B cell (primary cell): ENCODE measurements at regions not wholly inside any gene's neighbourhood (a gene's known extent, or its start where the extent isn't known, plus 50 kb on each side); places are given as distances from the start of the nearest gene placed in this dataset.

Experiments
- ATAC-seq: fragments of 200-7000 bp; cut with Tn5 transposase; one replicate; pipeline ENCODE4 v1.10.0; 2021; ENCODE audit warnings: low read depth, mild to moderate bottlenecking, moderate number of reproducible peaks, moderate library complexity
- CTCF ChIA-PET: fragments of 350-600 bp; sonication (Branson Sonifier 250); formaldehyde crosslinking; loops from one replicate; lab custom pipeline; 2021; ENCODE audit warnings: antibody characterized with exemption, inconsistent platforms; lab: Charles Lee
- POLR2A ChIA-PET: fragments of 350-600 bp; sonication (Branson Sonifier 250); formaldehyde crosslinking; loops from one replicate; lab custom pipeline; 2021; ENCODE audit warnings: antibody characterized with exemption; lab: Charles Lee
- DNase-seq: peaks from one replicate; pipeline ENCODE4 v3.0.0; 2013
- H2AFZ ChIP-seq: 2 replicates; pipeline ENCODE4 v1.6.1; 2012; ENCODE audit warnings: mild to moderate bottlenecking, low read depth, low read length; ENCODE audit not compliant: insufficient read depth, poor library complexity, severe bottlenecking
- H3K27ac ChIP-seq, 2 donors: 1 replicate in 1 of 2; 2 replicates in 1 of 2; pipeline ENCODE4 v1.5.1; 2012 to 2013; ENCODE audit warnings: low read length in 2 of 2, mild to moderate bottlenecking in 2 of 2, moderate library complexity in 1 of 2
- H3K27me3 ChIP-seq, 4 experiments: fragments of 200-600 bp in 1 of 4; sonication (generic) in 1 of 4; replicated peaks in 1 of 4; 1 replicate in 2 of 4; 2 replicates in 2 of 4; pipeline versions ENCODE4 v1.6.1 to v1.7.0; 2013 to 2016; ENCODE audit warnings: low read length in 3 of 4, mild to moderate bottlenecking in 2 of 4, mixed read lengths in 1 of 4, moderate library complexity in 1 of 4; ENCODE audit not compliant: insufficient read depth in 4 of 4, control insufficient read depth in 3 of 4; ENCODE audit errors: control extremely low read depth in 1 of 4
- H3K36me3 ChIP-seq, 2 experiments: replicated peaks in 1 of 2; 1 replicate in 1 of 2; 2 replicates in 1 of 2; pipeline versions ENCODE4 v1.6.1 to v1.7.1; 2013; ENCODE audit warnings: low read length in 1 of 2; ENCODE audit not compliant: insufficient read depth in 2 of 2, control insufficient read depth in 1 of 2; ENCODE audit errors: control extremely low read depth in 1 of 2, extremely low read depth in 1 of 2
- H3K4me1 ChIP-seq, 2 donors: fragments of 200-600 bp in 1 of 2; sonication (generic) in 1 of 2; 1 replicate in 1 of 2; 2 replicates in 1 of 2; pipeline versions ENCODE4 v1.5.1 to v1.6.1; 2013 to 2017; ENCODE audit warnings: low read length in 2 of 2; ENCODE audit not compliant: control insufficient read depth in 2 of 2, insufficient read depth in 2 of 2
- H3K4me2 ChIP-seq: replicated peaks from 2 replicates; pipeline ENCODE3; 2012; ENCODE audit warnings: mild to moderate bottlenecking, low read depth, low read length; ENCODE audit not compliant: poor library complexity, severe bottlenecking
- H3K4me3 ChIP-seq, 5 experiments: fragments of 200-600 bp in 1 of 5; sonication (generic) in 1 of 5; 1 replicate in 3 of 5; 2 replicates in 2 of 5; pipeline versions ENCODE4 v1.5.1 to v1.7.0; 2011 to 2016; ENCODE audit warnings: low read length in 4 of 5, mild to moderate bottlenecking in 4 of 5, low read depth in 2 of 5, control low read depth in 1 of 5, moderate library complexity in 1 of 5; ENCODE audit not compliant: insufficient read depth in 1 of 5; ENCODE audit errors: control extremely low read depth in 1 of 5, extremely low read depth in 1 of 5
- H3K79me2 ChIP-seq: fragments of 200-600 bp; sonication (generic); one replicate; pipeline ENCODE4 v1.6.0; 2016; ENCODE audit warnings: low read length; ENCODE audit not compliant: control insufficient read depth, insufficient read depth
- H3K9ac ChIP-seq: fragments of 200-600 bp; sonication (generic); 2 replicates; pipeline ENCODE4 v1.6.1; 2017; ENCODE audit warnings: mild to moderate bottlenecking, low read length, moderate library complexity
- H3K9me3 ChIP-seq, 3 donors: one replicate each; pipeline versions ENCODE4 v1.6.1 to v1.7.1; 2013; ENCODE audit warnings: low read length in 2 of 3; ENCODE audit not compliant: control insufficient read depth in 2 of 3, insufficient read depth in 1 of 3; ENCODE audit errors: control extremely low read depth in 1 of 3
- H4K20me1 ChIP-seq: 2 replicates; pipeline ENCODE4 v1.6.0; 2012; ENCODE audit warnings: mild to moderate bottlenecking, low read length; ENCODE audit not compliant: insufficient read depth, control insufficient read depth, poor library complexity, severe bottlenecking
- H3K27ac Mint-ChIP-seq: one replicate; pipeline ENCODE4 v1.8.0; 2021; ENCODE audit warnings: mixed read lengths
- H3K27me3 Mint-ChIP-seq: one replicate; pipeline ENCODE4 v1.8.0; 2021; ENCODE audit warnings: mixed read lengths
- H3K4me1 Mint-ChIP-seq: one replicate; pipeline ENCODE4 v1.8.0; 2021; ENCODE audit warnings: mixed read lengths
- H3K4me3 Mint-ChIP-seq: one replicate; pipeline ENCODE4 v1.8.0; 2021; ENCODE audit warnings: mixed read lengths
- H3K9me3 Mint-ChIP-seq: one replicate; pipeline ENCODE4 v1.8.0; 2022; ENCODE audit warnings: mixed read lengths; ENCODE audit not compliant: insufficient read depth
- CTCF ChIP-seq: fragments of 200-600 bp; IDR thresholded peaks from one replicate; pipeline ENCODE4 v1.8.0; 2022; ENCODE audit warnings: antibody characterized with exemption, mild to moderate bottlenecking
- EZH2 ChIP-seq: IDR thresholded peaks from 2 replicates; pipeline ENCODE4 v1.6.1; 2012; ENCODE audit warnings: borderline replicate concordance, low read depth, mild to moderate bottlenecking, moderate library complexity, low read length; ENCODE audit not compliant: insufficient read depth, poor library complexity, severe bottlenecking
- WGBS: methylation state at CpG from one replicate; pipeline ENCODE4 v1.1.5; 2013; ENCODE audit warnings: missing lambda C conversion rate; ENCODE audit not compliant: insufficient coverage; 5-methylcytosine and 5-hydroxymethylcytosine counted together
- intact Hi-C: fragments of 100-400 bp; cut with micrococcal nuclease; formaldehyde crosslinking; loops from one replicate; pipeline ENCODE4 v1.10.0; 2022

GRCh38 chr7:56537952-56538351, 421.7 kb upstream of the NUPR2 start:
- no peaks in the 10 kb centered on the region for H3K36me3 ChIP-seq
- ChIA-PET CTCF (no interaction called here), POLR2A (no interaction called here)
- H3K4me1 ChIP-seq = no peaks in the 10 kb centered on the region
- no peak overlapping the region for H3K4me2 ChIP-seq
- no peak overlapping the region for H3K9ac ChIP-seq
- DNase-seq (no peak), ATAC-seq (no peak)
- no peaks in the 10 kb centered on the region for H3K79me2 ChIP-seq
- no peak for TF ChIP-seq EZH2
- TF ChIP-seq CTCF = no peak
- no peak overlapping the region for H3K27ac ChIP-seq
- no peak overlapping the region for H2AFZ ChIP-seq
- H3K4me3 ChIP-seq = no peak overlapping the region
- peaks cover 0 to 57% (median 9%) of the 10 kb centered on the region in 3 donors for H3K9me3 ChIP-seq
- no peak overlapping the region for H3K4me3 Mint-ChIP-seq
- no peaks in the 10 kb centered on the region for H3K27me3 ChIP-seq
- H3K9me3 Mint-ChIP-seq = peaks cover 9% of the 10 kb centered on the region
- H3K27ac Mint-ChIP-seq = no peak overlapping the region
- 37% methylated on average over 14 of the region's 19 CpGs for WGBS
- no peaks in the 10 kb centered on the region for H3K4me1 Mint-ChIP-seq
- no peaks in the 10 kb centered on the region for H4K20me1 ChIP-seq
- intact Hi-C loops = no loop called here
- H3K27me3 Mint-ChIP-seq = no peaks in the 10 kb centered on the region

GRCh38 chr7:56537477-56537876, 421.3 kb upstream of the NUPR2 start:
- DNase-seq (no peak), ATAC-seq (no peak)
- intact Hi-C loops = no loop called here
- POLR2A ChIA-PET = no interaction called here
- no peaks in the 10 kb centered on the region for H3K27me3 Mint-ChIP-seq
- CTCF ChIA-PET = no interaction called here
- H3K27ac ChIP-seq = no peak overlapping the region
- H3K27ac Mint-ChIP-seq = no peak overlapping the region
- H3K9me3 Mint-ChIP-seq = peaks cover 9% of the 10 kb centered on the region
- H3K9me3 ChIP-seq = peaks cover 0 to 54% (median 8%) of the 10 kb centered on the region in 3 donors
- H3K4me3 ChIP-seq = no peak overlapping the region
- H2AFZ ChIP-seq = no peak overlapping the region
- no peak overlapping the region for H3K9ac ChIP-seq
- H3K4me1 ChIP-seq = no peaks in the 10 kb centered on the region
- TF ChIP-seq EZH2 = no peak
- no peak for TF ChIP-seq CTCF
- H3K4me2 ChIP-seq = no peak overlapping the region
- H4K20me1 ChIP-seq = no peaks in the 10 kb centered on the region
- no peaks in the 10 kb centered on the region for H3K27me3 ChIP-seq
- H3K4me3 Mint-ChIP-seq = no peak overlapping the region
- H3K79me2 ChIP-seq = no peaks in the 10 kb centered on the region
- 46% methylated on average over 20 of the region's 20 CpGs for WGBS
- no peaks in the 10 kb centered on the region for H3K4me1 Mint-ChIP-seq
- no peaks in the 10 kb centered on the region for H3K36me3 ChIP-seq
